ENCODE measurements at regions not wholly inside any gene's neighbourhood (a gene's known extent, or its start where the extent isn't known, plus 50 kb on each side); places are given as distances from the start of the nearest gene placed in this dataset.

DNA sequence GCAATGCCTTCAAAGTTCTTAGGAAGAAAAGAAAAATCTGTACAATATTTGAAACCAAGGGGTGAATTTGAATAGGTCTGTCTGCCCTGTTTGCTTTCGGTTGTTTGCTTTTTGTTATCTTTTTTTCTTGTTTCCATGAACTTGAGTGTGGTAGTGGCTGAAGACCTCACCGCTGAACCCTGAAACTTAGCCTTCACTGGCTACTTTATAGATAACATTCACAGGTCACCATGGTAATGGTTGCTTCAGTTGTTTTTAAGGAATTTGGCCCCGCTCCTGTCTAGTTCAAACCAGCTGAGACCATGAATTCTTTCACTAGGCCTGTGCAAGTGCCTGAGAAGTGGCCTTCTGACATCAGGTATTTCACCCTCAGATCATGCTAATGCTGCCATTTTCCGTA lies 137.0 kb upstream of the PMFBP1 start:
- no peak overlapping the region for H3K4me3 ChIP-seq (replicated peaks in 1 of 4; ENCODE audit: control extremely low read depth in 1 of 4, insufficient read depth in 1 of 4, low read depth in 3 of 4, low read length in 4 of 4)

GRCh38 chr16:72308396-72308795 lies 136.4 kb upstream of the PMFBP1 start:
- H4K20me1 ChIP-seq (ENCODE audit: control insufficient read depth, extremely low read depth, insufficient read depth, low read length) = no peaks in the 10 kb centered on the region
- H3K9ac ChIP-seq (ENCODE audit: insufficient read depth, low read length) = no peak overlapping the region
- H3K9me3 ChIP-seq (ENCODE audit: control insufficient read depth, insufficient read depth, low read depth, low read length) = no peaks in the 10 kb centered on the region
- H3K4me3 ChIP-seq (replicated peaks in 1 of 4; ENCODE audit: control extremely low read depth in 1 of 4, insufficient read depth in 1 of 4, low read depth in 3 of 4, low read length in 4 of 4) = no peak overlapping the region
- H2AFZ ChIP-seq (ENCODE audit: low read length) = no peak overlapping the region
- no peak overlapping the region for H3K27ac ChIP-seq (ENCODE audit: insufficient read depth, low read length)
- DNase-seq (ENCODE audit: low read depth in 2 of 2) = no peak
- H3K36me3 ChIP-seq (ENCODE audit: control insufficient read depth, insufficient read depth, low read length) = no peaks in the 10 kb centered on the region
- TF ChIP-seq CTCF (conservative IDR thresholded peaks at IDR 0.05 in 1 of 2, IDR thresholded peaks at IDR 0.05 in 1 of 2; ENCODE audit: low read depth in 1 of 2, low read length in 2 of 2) = no peak
- no peak for TF ChIP-seq EZH2 (IDR thresholded peaks at IDR 0.05; ENCODE audit: low read length, missing control alignments)
- H3K4me1 ChIP-seq (ENCODE audit: control insufficient read depth, extremely low read depth, insufficient read depth, low read length) = no peaks in the 10 kb centered on the region
- no peaks in the 10 kb centered on the region for H3K27me3 ChIP-seq (ENCODE audit: control insufficient read depth, insufficient read depth, low read length)
- no peaks in the 10 kb centered on the region for H3K79me2 ChIP-seq (ENCODE audit: control insufficient read depth, insufficient read depth, low read length)
- H3K4me2 ChIP-seq (ENCODE audit: extremely low read depth, insufficient read depth, low read length) = no peak overlapping the region

More for the DNA sequence above, 137.0 kb upstream of the PMFBP1 start:
- H3K27ac ChIP-seq (ENCODE audit: insufficient read depth, low read length) = no peak overlapping the region
- H3K9me3 ChIP-seq (ENCODE audit: control insufficient read depth, insufficient read depth, low read depth, low read length) = no peaks in the 10 kb centered on the region
- H3K4me1 ChIP-seq (ENCODE audit: control insufficient read depth, extremely low read depth, insufficient read depth, low read length) = no peaks in the 10 kb centered on the region
- H2AFZ ChIP-seq (ENCODE audit: low read length) = no peak overlapping the region
- no peak overlapping the region for H3K9ac ChIP-seq (ENCODE audit: insufficient read depth, low read length)
- DNase-seq (ENCODE audit: low read depth in 2 of 2) = no peak
- H3K79me2 ChIP-seq (ENCODE audit: control insufficient read depth, insufficient read depth, low read length) = no peaks in the 10 kb centered on the region
- no peaks in the 10 kb centered on the region for H3K36me3 ChIP-seq (ENCODE audit: control insufficient read depth, insufficient read depth, low read length)
- H3K27me3 ChIP-seq (ENCODE audit: control insufficient read depth, insufficient read depth, low read length) = no peaks in the 10 kb centered on the region
- no peak overlapping the region for H3K4me2 ChIP-seq (ENCODE audit: extremely low read depth, insufficient read depth, low read length)
- TF ChIP-seq EZH2 (IDR thresholded peaks at IDR 0.05; ENCODE audit: low read length, missing control alignments) (no peak), CTCF (conservative IDR thresholded peaks at IDR 0.05 in 1 of 2, IDR thresholded peaks at IDR 0.05 in 1 of 2; ENCODE audit: low read depth in 1 of 2, low read length in 2 of 2) (no peak)
- H4K20me1 ChIP-seq (ENCODE audit: control insufficient read depth, extremely low read depth, insufficient read depth, low read length) = no peaks in the 10 kb centered on the region

DNA sequence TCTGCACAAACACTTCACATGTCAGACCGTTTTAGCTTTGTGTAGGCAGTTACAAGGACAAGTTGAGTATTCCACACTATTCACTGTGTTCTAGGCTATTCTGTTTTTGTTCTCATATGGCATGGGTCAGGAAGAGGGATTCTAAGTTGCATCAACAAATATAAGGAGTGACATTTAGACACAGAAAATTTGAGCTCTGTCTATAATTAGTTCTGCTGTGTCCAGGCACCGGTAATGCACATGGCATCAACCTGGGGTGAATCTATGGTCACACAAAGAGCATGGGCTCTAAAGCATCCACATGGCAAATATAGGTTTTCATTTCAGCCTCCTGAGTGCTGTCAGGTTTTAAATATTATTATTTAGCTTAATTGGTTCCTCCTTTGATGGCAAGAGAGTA lies 130.4 kb upstream of the PMFBP1 start:
- no peaks in the 10 kb centered on the region for H3K4me1 ChIP-seq (ENCODE audit: control insufficient read depth, extremely low read depth, insufficient read depth, low read length)
- H3K27ac ChIP-seq (ENCODE audit: insufficient read depth, low read length) = no peak overlapping the region
- no peak overlapping the region for H3K9ac ChIP-seq (ENCODE audit: insufficient read depth, low read length)
- H4K20me1 ChIP-seq (ENCODE audit: control insufficient read depth, extremely low read depth, insufficient read depth, low read length) = no peaks in the 10 kb centered on the region
- H3K79me2 ChIP-seq (ENCODE audit: control insufficient read depth, insufficient read depth, low read length) = no peaks in the 10 kb centered on the region
- no peak for DNase-seq (ENCODE audit: low read depth in 2 of 2)
- H3K4me2 ChIP-seq (ENCODE audit: extremely low read depth, insufficient read depth, low read length) = no peak overlapping the region
- H3K36me3 ChIP-seq (ENCODE audit: control insufficient read depth, insufficient read depth, low read length) = no peaks in the 10 kb centered on the region
- H3K27me3 ChIP-seq (ENCODE audit: control insufficient read depth, insufficient read depth, low read length) = no peaks in the 10 kb centered on the region
- H3K9me3 ChIP-seq (ENCODE audit: control insufficient read depth, insufficient read depth, low read depth, low read length) = no peaks in the 10 kb centered on the region
- TF ChIP-seq EZH2 (IDR thresholded peaks at IDR 0.05; ENCODE audit: low read length, missing control alignments) = no peak
- no peak for TF ChIP-seq CTCF (conservative IDR thresholded peaks at IDR 0.05 in 1 of 2, IDR thresholded peaks at IDR 0.05 in 1 of 2; ENCODE audit: low read depth in 1 of 2, low read length in 2 of 2)
- no peak overlapping the region for H3K4me3 ChIP-seq (replicated peaks in 1 of 4; ENCODE audit: control extremely low read depth in 1 of 4, insufficient read depth in 1 of 4, low read depth in 3 of 4, low read length in 4 of 4)
- no peak overlapping the region for H2AFZ ChIP-seq (ENCODE audit: low read length)

Measured in fibroblast of lung (primary cell).